ENCODE measurements at regions not wholly inside any gene's neighbourhood (a gene's known extent, or its start where the extent isn't known, plus 50 kb on each side); places are given as distances from the start of the nearest gene placed in this dataset.

DNA sequence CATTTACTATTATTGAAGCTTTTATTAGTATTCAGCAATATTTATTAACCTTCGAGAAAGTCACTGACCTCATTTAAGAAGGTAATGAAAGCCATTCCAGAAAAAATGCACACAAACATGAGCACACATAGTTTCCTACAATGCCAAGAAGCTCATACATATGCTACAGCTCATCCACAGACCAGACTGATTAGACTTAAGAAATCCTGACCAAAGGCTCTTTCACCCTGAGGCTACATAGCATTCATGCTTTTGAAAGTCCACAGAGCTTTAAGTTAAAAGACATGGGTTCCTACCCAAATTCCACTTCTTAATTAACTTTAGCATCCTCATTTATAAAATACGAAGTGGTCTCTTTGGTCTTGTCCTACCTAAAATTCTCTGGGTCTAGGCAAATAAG, 430.4 kb downstream of the TBC1D32 start:
- ChIA-PET POLR2A (ENCODE audit: low non-redundant PET) (no interaction called here), CTCF (no interaction called here)
- TF ChIP-seq, protein P1, sequence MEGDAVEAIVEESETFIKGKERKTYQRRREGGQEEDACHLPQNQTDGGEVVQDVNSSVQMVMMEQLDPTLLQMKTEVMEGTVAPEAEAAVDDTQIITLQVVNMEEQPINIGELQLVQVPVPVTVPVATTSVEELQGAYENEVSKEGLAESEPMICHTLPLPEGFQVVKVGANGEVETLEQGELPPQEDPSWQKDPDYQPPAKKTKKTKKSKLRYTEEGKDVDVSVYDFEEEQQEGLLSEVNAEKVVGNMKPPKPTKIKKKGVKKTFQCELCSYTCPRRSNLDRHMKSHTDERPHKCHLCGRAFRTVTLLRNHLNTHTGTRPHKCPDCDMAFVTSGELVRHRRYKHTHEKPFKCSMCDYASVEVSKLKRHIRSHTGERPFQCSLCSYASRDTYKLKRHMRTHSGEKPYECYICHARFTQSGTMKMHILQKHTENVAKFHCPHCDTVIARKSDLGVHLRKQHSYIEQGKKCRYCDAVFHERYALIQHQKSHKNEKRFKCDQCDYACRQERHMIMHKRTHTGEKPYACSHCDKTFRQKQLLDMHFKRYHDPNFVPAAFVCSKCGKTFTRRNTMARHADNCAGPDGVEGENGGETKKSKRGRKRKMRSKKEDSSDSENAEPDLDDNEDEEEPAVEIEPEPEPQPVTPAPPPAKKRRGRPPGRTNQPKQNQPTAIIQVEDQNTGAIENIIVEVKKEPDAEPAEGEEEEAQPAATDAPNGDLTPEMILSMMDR (conservative IDR thresholded peaks at IDR 0.05; ENCODE audit: low read depth) = no peak
- H3K27ac ChIP-seq = no peak overlapping the region
- no peak for DNase-seq (ENCODE audit: low spot score)

DNA sequence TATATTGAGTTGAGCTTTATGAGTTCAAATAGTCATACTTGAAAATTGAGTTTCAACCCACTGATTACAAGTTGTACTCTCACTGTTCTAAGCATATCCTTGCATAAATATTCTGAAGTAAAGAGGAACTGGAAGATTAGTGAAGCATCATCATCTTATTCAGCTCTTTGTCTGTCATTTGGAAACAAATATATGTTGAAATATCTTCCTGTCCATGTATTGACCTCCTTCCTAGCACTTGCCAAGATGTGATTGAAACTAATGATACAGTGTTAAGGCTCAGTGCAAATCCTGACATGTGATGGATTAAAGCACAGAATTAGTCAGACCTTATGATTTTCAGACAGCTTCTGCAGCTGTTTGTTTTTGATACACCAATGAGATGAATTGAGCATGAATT, 434.3 kb downstream of the TBC1D32 start:
- ChIA-PET POLR2A (ENCODE audit: low non-redundant PET) (no interaction called here), CTCF (interaction anchor here (0.6 kb wide), 1 partner anchor 1614 kb away, joined by 4 read pairs; no protein-coding TSS in a partner anchor)
- H3K27ac ChIP-seq = no peak overlapping the region
- DNase-seq (ENCODE audit: low spot score) = no peak
- TF ChIP-seq, protein P1 (conservative IDR thresholded peaks at IDR 0.05; ENCODE audit: low read depth) = no peak

DNA sequence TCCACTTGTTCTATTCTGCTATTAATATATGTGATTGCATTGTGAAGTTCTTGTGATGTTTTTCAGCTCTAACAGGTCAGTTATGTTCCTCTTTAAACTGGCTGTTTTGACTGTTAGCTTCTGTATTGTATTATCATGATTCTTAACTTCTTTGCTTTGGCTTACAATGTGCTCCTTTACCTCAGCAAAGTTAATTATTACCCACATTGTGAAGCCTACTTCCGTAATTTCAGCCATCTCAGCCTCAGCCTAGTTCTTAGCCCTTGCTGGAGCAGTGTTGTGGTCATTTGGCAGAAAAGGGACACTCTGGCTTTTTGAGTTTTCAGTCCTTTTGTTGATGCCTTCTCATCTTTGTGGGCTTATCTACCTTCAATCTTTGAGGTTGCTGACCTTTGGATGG, 440.2 kb downstream of the TBC1D32 start:
- ChIA-PET POLR2A (ENCODE audit: low non-redundant PET) (no interaction called here), CTCF (no interaction called here)
- DNase-seq (ENCODE audit: low spot score) = no peak
- TF ChIP-seq, protein P1 (conservative IDR thresholded peaks at IDR 0.05; ENCODE audit: low read depth) = no peak
- no peak overlapping the region for H3K27ac ChIP-seq

DNA sequence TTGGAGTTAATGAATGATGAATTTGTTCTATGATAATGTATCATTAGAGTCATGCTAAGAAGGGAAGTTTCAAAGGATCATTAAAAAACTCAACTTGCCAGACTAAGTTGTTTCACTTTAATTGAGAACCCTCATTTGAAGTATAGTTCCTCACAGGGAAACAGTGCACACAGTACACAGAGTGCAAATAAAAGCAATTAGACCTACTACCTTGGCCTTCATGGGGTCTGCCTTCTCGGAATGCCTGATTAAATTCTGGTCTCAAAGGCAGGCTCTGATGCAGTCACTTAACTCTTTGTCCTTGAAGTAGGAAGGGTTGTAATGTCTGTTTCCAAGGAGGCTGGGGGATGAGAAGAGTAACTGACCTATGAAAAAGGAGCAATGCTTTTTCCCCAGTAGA, 457.3 kb downstream of the TBC1D32 start:
- no peak overlapping the region for H3K27ac ChIP-seq
- TF ChIP-seq, protein P1 (conservative IDR thresholded peaks at IDR 0.05; ENCODE audit: low read depth) = no peak
- POLR2A ChIA-PET (ENCODE audit: low non-redundant PET) = no interaction called here

DNA sequence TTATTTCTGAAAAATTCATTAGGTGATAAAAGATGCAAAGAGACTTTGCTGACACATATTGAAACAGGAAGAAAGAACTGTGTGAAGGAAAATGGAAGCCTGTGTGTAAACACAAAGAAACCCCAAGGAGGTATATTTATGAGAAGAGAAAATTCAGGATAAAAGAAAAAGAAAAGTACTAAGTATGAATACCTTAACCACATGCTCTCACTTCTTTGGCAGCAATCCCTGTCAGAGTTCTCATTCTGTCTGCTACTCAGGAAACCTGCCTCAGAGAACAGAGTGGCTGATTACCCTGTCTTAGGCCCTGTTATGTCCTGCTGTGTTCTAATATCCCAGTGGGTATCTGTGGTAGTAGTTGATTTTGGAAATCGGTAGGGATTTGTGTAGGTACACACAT, 457.9 kb downstream of the TBC1D32 start:
- TF ChIP-seq, protein P1 (conservative IDR thresholded peaks at IDR 0.05; ENCODE audit: low read depth) = no peak
- CTCF ChIA-PET = no interaction called here
- H3K27ac ChIP-seq = no peak overlapping the region
- DNase-seq (ENCODE audit: low spot score) = no peak
- POLR2A ChIA-PET (ENCODE audit: low non-redundant PET) = no interaction called here

More for the DNA sequence above, 457.3 kb downstream of the TBC1D32 start:
- DNase-seq (ENCODE audit: low spot score) = no peak
- CTCF ChIA-PET = no interaction called here

DNA sequence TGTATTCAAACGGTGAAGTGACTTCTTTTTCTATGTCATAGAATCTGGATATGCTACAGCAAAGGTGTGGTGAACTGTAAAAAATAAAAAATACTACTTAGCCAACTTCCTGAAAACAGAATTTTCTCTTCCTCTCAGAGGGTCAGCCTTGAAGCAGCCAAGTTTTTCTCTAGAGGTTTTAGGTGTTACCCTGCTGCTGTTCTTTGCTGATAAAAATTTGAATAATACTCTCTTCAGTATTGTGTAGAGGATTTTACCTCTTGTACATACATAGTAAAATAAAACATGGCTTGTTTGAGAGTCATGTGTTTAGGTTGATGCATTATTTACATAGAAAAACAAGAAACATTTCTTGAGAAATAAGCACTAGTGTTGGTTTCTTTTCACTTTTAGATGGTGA, 458.4 kb downstream of the TBC1D32 start:
- H3K27ac ChIP-seq = no peak overlapping the region
- CTCF ChIA-PET = no interaction called here
- DNase-seq (ENCODE audit: low spot score) = no peak
- TF ChIP-seq, protein P1 (conservative IDR thresholded peaks at IDR 0.05; ENCODE audit: low read depth) = no peak
- POLR2A ChIA-PET (ENCODE audit: low non-redundant PET) = no interaction called here

DNA sequence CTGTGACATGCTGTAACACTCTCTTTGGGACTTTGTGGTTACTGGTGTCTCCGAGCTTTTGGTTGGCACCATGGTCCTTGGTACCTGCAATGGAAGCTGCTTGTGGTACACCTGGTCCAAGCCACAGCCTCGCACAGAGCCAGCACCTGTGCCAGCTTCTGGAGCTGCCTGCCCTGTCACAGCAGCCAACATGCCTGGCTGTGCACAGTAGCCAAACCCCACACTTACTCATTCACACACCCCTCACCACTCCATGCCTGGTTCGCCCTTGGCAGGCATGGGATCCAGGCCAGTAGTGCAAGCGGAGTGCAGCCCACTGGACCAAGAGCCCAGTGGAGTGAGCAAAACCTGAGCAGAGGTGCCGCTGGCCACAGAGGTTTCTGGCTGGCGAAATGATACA, 459.9 kb downstream of the TBC1D32 start:
- ChIA-PET POLR2A (ENCODE audit: low non-redundant PET) (no interaction called here), CTCF (no interaction called here)
- TF ChIP-seq, protein P1 (conservative IDR thresholded peaks at IDR 0.05; ENCODE audit: low read depth) = no peak
- no peak overlapping the region for H3K27ac ChIP-seq
- no peak for DNase-seq (ENCODE audit: low spot score)
